ENCODE measurements at regions not wholly inside any gene's neighbourhood (a gene's known extent, or its start where the extent isn't known, plus 50 kb on each side); places are given as distances from the start of the nearest gene placed in this dataset.
"Not testable (repeated sequence)": the region's sequence is repeated elsewhere in the genome, so short reads cannot be mapped to it uniquely, and the experiment has no call there.

GRCh38 chr20:22958390-22958789 is 76.7 kb upstream of the SSTR4 start:
- no peak for DNase-seq (ENCODE audit: low spot score)

- DNase-seq (ENCODE audit: low spot score) = no peak
Measured at GRCh38 chr20:22962567-22963439, 72.3 kb upstream of the SSTR4 start.

DNA sequence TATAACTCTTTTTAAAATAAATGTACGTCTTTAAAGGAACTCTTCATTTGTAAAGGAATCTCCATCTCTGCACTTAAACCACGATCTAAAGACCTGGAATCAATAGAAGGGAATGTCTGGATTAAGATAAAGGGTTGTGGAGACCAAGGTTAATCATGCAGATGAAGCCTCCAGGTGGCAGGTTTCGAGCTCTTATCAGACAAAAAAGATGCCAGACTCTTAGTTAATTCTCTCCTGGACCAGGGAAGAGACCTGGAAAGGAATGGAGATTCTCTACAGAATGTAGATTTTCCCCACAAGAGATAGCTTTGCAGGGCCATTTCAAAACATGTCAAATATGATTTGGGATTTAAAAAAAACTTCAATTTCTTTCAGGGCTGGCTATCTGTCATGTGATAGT is 71.5 kb upstream of the SSTR4 start:
- DNase-seq (ENCODE audit: low spot score) = no peak

DNA sequence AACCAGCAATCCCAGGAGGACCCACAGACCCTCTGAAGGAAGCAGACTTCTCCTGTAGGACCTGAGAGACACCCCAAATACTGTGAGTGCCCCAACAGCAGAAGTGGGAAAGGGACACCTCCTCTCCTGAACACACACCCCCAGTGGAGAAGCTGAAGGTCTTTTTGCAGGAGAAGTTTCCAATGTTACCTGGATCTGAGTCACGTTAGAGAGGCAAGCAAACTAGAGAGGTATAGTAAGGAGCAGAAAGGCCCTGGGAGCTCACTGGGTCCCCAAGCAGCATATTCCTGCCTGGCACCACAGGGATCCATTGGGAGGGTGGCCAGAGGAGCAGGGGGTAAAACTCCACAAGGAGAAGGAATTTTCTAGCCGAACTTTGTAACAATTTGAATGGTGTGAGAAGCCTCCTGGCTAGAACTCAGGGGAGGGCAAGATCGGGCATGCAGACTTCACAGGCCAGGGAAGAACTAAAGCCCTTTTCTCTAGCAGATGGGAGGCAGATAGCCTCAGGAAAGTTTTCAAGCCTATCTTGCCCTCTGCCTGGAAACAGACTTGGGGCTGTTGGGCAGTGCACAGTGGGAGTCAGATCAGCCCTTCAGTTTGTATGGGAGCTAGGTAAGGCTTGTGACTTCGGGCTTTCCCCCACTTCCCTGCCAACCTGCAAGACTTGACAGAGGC is 68.2 kb upstream of the SSTR4 start:
- no peak for DNase-seq (ENCODE audit: low spot score)

DNA sequence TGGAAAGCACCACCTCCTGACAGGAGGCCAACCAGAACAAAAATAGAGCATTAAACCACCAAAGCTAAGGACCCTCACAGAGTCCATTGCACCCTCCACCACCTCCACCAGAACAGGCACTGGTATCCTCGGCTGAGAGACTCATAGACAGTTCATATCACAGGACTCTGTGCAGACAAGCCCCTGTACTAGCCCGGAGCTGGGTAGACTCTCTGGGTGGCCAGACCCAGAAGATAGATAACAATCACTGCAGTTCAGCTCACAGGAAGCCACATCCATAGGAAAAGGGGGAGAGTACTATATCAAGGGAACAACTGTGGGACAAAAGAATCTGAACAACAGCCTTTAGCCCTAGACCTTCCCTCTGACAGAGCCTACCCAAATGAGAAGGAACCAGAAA is 67.4 kb upstream of the SSTR4 start:
- not testable (repeated sequence) for DNase-seq (ENCODE audit: low spot score)

GRCh38 chr20:22969031-22969430 is 66.1 kb upstream of the SSTR4 start:
- DNase-seq (ENCODE audit: low spot score) = not testable (repeated sequence)

GRCh38 chr20:22971077-22971476 is 64.0 kb upstream of the SSTR4 start:
- not testable (repeated sequence) for DNase-seq (ENCODE audit: low spot score)

DNA sequence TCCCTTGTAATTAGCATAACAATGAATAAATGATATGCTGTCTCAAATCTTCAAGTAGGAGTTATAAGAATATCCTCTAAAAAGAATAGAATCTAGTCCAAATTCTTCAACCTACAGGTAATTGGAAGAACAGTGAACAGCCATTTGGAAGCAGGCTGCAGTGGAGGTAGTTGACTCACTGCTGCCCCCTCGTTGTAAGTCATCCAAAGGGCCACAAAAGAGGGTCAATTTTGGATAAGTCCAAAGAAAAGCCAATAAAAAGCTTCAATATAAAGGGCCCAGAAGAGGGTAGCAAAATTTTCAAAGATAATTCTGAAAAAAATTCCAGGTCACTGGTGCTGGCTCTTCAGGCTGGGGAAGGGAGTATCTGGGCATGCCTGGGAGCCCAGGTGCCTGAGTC is 60.8 kb upstream of the SSTR4 start:
- DNase-seq (ENCODE audit: low spot score) = no peak

GRCh38 chr20:22977047-22977785 is 57.9 kb upstream of the SSTR4 start:
- DNase-seq (ENCODE audit: low spot score) = no peak

- no peak for DNase-seq (ENCODE audit: low spot score)
Measured at GRCh38 chr20:22984008-22984407, 51.1 kb upstream of the SSTR4 start.

DNA sequence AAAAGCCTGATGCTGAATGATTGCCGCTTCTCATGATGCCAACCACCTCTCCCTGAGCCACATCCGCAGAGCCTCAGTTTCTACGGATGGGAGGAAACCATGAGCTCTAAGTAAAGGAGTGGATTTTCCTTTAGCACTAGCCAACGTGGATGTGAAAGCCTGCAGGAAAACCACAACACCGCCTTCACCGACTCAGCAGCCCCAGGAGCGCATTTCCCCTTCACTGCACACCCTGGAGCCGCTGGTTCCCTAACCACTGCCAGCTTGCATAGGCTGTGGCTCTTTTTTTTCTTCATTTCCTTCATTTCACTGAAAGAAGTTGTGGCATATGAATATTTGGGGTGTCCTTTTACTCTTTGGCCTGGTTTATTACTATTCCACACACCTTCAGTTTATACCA is 50.5 kb upstream of the SSTR4 start:
- DNase-seq (ENCODE audit: low spot score) = no peak

GRCh38 chr20:22985239-22985778 is 49.8 kb upstream of the SSTR4 start:
- no peak for DNase-seq (ENCODE audit: low spot score)

Data from CD4-positive, alpha-beta T cell treated with Interleukin-2 at 100 ng/mL for 4 hours (primary cell).